ENCODE measurements at regions not wholly inside any gene's neighbourhood (a gene's known extent, or its start where the extent isn't known, plus 50 kb on each side); places are given as distances from the start of the nearest gene placed in this dataset.

GRCh38 chr11:110901441-110901840 lies 189.2 kb upstream of the ARHGAP20 start:
- DNase-seq (ENCODE audit: extremely low spot score, insufficient read length, low read depth) (no peak), FAIRE-seq (no peak)

- no peak for FAIRE-seq
Observed at GRCh38 chr11:110900426-110900825, 188.2 kb upstream of the ARHGAP20 start.

GRCh38 chr11:110897035-110897434 lies 184.8 kb upstream of the ARHGAP20 start:
- DNase-seq (ENCODE audit: extremely low spot score, insufficient read length, low read depth) (no peak), FAIRE-seq (no peak)

More at GRCh38 chr11:110900426-110900825, 188.2 kb upstream of the ARHGAP20 start:
- no peak for DNase-seq (ENCODE audit: extremely low spot score, insufficient read length, low read depth)

GRCh38 chr11:110896358-110896757 lies 184.1 kb upstream of the ARHGAP20 start:
- FAIRE-seq, result no peak
- DNase-seq (ENCODE audit: extremely low spot score, insufficient read length, low read depth), result no peak

GRCh38 chr11:110894224-110894623 lies 182.0 kb upstream of the ARHGAP20 start:
- FAIRE-seq (no peak), DNase-seq (ENCODE audit: extremely low spot score, insufficient read length, low read depth) (no peak)

- no peak for DNase-seq (ENCODE audit: extremely low spot score, insufficient read length, low read depth)
- FAIRE-seq, result no peak
Observed at GRCh38 chr11:110892741-110893285, 180.6 kb upstream of the ARHGAP20 start.

- FAIRE-seq (no peak), DNase-seq (ENCODE audit: extremely low spot score, insufficient read length, low read depth) (no peak)
Observed at GRCh38 chr11:110891411-110891810, 179.2 kb upstream of the ARHGAP20 start.

- no peak for FAIRE-seq
- no peak for DNase-seq (ENCODE audit: extremely low spot score, insufficient read length, low read depth)
Observed at GRCh38 chr11:110890995-110891394, 178.8 kb upstream of the ARHGAP20 start.

GRCh38 chr11:110886288-110886970 lies 174.2 kb upstream of the ARHGAP20 start:
- DNase-seq (ENCODE audit: extremely low spot score, insufficient read length, low read depth), result no peak
- no peak for FAIRE-seq

GRCh38 chr11:110883256-110883655 lies 171.0 kb upstream of the ARHGAP20 start:
- no peak for FAIRE-seq
- DNase-seq (ENCODE audit: extremely low spot score, insufficient read length, low read depth), result no peak

- FAIRE-seq (no peak), DNase-seq (ENCODE audit: extremely low spot score, insufficient read length, low read depth) (no peak)
Observed at GRCh38 chr11:110878513-110878912, 166.3 kb upstream of the ARHGAP20 start.

- DNase-seq (ENCODE audit: extremely low spot score, insufficient read length, low read depth), result no peak
- FAIRE-seq, result no peak
Observed at GRCh38 chr11:110874437-110875030, 162.3 kb upstream of the ARHGAP20 start.

- FAIRE-seq, result no peak
- DNase-seq (ENCODE audit: extremely low spot score, insufficient read length, low read depth), result no peak
Observed at GRCh38 chr11:110873975-110874374, 161.7 kb upstream of the ARHGAP20 start.

GRCh38 chr11:110870816-110871522 lies 158.7 kb upstream of the ARHGAP20 start:
- DNase-seq (ENCODE audit: extremely low spot score, insufficient read length, low read depth), result no peak
- FAIRE-seq, result no peak

- DNase-seq (ENCODE audit: extremely low spot score, insufficient read length, low read depth) (no peak), FAIRE-seq (no peak)
Observed at GRCh38 chr11:110867951-110868350, 155.7 kb upstream of the ARHGAP20 start.

- FAIRE-seq (no peak), DNase-seq (ENCODE audit: extremely low spot score, insufficient read length, low read depth) (no peak)
Observed at GRCh38 chr11:110866081-110866480, 153.8 kb upstream of the ARHGAP20 start.

GRCh38 chr11:110862407-110862806 lies 150.2 kb upstream of the ARHGAP20 start:
- no peak for DNase-seq (ENCODE audit: extremely low spot score, insufficient read length, low read depth)
- no peak for FAIRE-seq

- no peak for DNase-seq (ENCODE audit: extremely low spot score, insufficient read length, low read depth)
- no peak for FAIRE-seq
Observed at GRCh38 chr11:110860461-110860860, 148.2 kb upstream of the ARHGAP20 start.

GRCh38 chr11:110859998-110860397 lies 147.8 kb upstream of the ARHGAP20 start:
- FAIRE-seq, result no peak
- no peak for DNase-seq (ENCODE audit: extremely low spot score, insufficient read length, low read depth)

- DNase-seq (ENCODE audit: extremely low spot score, insufficient read length, low read depth), result no peak
- FAIRE-seq, result no peak
Observed at GRCh38 chr11:110859240-110859840, 147.1 kb upstream of the ARHGAP20 start.

- FAIRE-seq, result peak; percentile 45
- DNase-seq (ENCODE audit: extremely low spot score, insufficient read length, low read depth), result no peak
Observed at GRCh38 chr11:110858547-110858921, 146.3 kb upstream of the ARHGAP20 start.
